A673 (cell line): ENCODE measurements at regions not wholly inside any gene's neighbourhood (a gene's known extent, or its start where the extent isn't known, plus 50 kb on each side); places are given as distances from the start of the nearest gene placed in this dataset.

Experiments used
- BruUV-seq: library from RNA; stranded (reverse); fragments of 400-500 nt; replicated peaks from 2 replicates; lab custom pipeline; 2021; lab: Mats Ljungman, UMichigan
- CTCF ChIA-PET: fragments of 300-600 bp; sonication (Branson Sonifier 250); formaldehyde crosslinking; loops from one replicate; lab custom pipeline; 2022; ENCODE audit warnings: antibody characterized with exemption; lab: Charles Lee
- POLR2A ChIA-PET: fragments of 300-600 bp; sonication (Branson Sonifier 250); formaldehyde crosslinking; loops from one replicate; lab custom pipeline; 2022; ENCODE audit warnings: antibody characterized with exemption; ENCODE audit not compliant: low non-redundant PET; lab: Charles Lee
- DNase-seq: peaks from one replicate; pipeline ENCODE4 v3.0.0-alpha.2; 2015; ENCODE audit warnings: low spot score
- H3K27ac ChIP-seq: fragments of 200-600 bp; sonication (generic); 2 replicates; pipeline ENCODE4 v1.5.1; 2016; ENCODE audit warnings: mixed run types, low read depth, mild to moderate bottlenecking, mixed read lengths, antibody characterized with exemption, low read length; ENCODE audit not compliant: poor library complexity, severe bottlenecking
- H3K27me3 ChIP-seq: fragments of 200-600 bp; sonication (generic); replicated peaks from 2 replicates; pipeline ENCODE4 v1.6.1; 2017; ENCODE audit warnings: mixed run types, low read depth, mild to moderate bottlenecking, mixed read lengths, antibody characterized with exemption, low read length; ENCODE audit not compliant: insufficient read depth, poor library complexity
- H3K36me3 ChIP-seq: fragments of 200-600 bp; sonication (generic); 2 replicates; pipeline ENCODE4 v1.6.1; 2016; ENCODE audit warnings: mixed run types, mild to moderate bottlenecking, mixed read lengths, antibody characterized with exemption, low read length; ENCODE audit not compliant: insufficient read depth, poor library complexity, severe bottlenecking
- H3K4me1 ChIP-seq: fragments of 200-600 bp; sonication (generic); 2 replicates; pipeline ENCODE4 v1.6.1; 2017; ENCODE audit warnings: mixed run types, mild to moderate bottlenecking, mixed read lengths, antibody characterized with exemption, low read length; ENCODE audit not compliant: insufficient read depth, poor library complexity, severe bottlenecking
- H3K4me3 ChIP-seq: fragments of 200-600 bp; sonication (generic); 2 replicates; pipeline ENCODE4 v1.5.1; 2016; ENCODE audit warnings: low read depth, mixed run types, mild to moderate bottlenecking, mixed read lengths, low read length; ENCODE audit not compliant: poor library complexity, severe bottlenecking
- H3K9me3 ChIP-seq: fragments of 200-600 bp; sonication (generic); 2 replicates; pipeline ENCODE4 v1.6.1; 2016; ENCODE audit warnings: mixed run types, low read depth, mild to moderate bottlenecking, mixed read lengths, antibody characterized with exemption, low read length; ENCODE audit not compliant: poor library complexity, severe bottlenecking
- EZH2 ChIP-seq: fragments of 200-600 bp; sonication (generic); IDR thresholded peaks from 2 replicates; pipeline ENCODE4 v1.6.1; 2017; ENCODE audit warnings: borderline replicate concordance, low read depth, mild to moderate bottlenecking, mixed read lengths, antibody characterized with exemption, low read length; ENCODE audit not compliant: poor library complexity, severe bottlenecking
- intact Hi-C: fragments of 100-400 bp; cut with micrococcal nuclease; formaldehyde crosslinking; loops from one replicate; pipeline ENCODE4 v1.10.0; 2022; ENCODE audit not compliant: unreplicated experiment
- TF ChIP-seq, protein P1 (sequence below): fragments of 300-800, 200-600 bp; sonication (generic); conservative IDR thresholded peaks from 2 replicates; pipeline ENCODE4 v1.5.1; 2017; ENCODE audit warnings: low read depth, mild to moderate bottlenecking, antibody characterized with exemption, low read length, moderate library complexity, mixed read lengths

DNA sequence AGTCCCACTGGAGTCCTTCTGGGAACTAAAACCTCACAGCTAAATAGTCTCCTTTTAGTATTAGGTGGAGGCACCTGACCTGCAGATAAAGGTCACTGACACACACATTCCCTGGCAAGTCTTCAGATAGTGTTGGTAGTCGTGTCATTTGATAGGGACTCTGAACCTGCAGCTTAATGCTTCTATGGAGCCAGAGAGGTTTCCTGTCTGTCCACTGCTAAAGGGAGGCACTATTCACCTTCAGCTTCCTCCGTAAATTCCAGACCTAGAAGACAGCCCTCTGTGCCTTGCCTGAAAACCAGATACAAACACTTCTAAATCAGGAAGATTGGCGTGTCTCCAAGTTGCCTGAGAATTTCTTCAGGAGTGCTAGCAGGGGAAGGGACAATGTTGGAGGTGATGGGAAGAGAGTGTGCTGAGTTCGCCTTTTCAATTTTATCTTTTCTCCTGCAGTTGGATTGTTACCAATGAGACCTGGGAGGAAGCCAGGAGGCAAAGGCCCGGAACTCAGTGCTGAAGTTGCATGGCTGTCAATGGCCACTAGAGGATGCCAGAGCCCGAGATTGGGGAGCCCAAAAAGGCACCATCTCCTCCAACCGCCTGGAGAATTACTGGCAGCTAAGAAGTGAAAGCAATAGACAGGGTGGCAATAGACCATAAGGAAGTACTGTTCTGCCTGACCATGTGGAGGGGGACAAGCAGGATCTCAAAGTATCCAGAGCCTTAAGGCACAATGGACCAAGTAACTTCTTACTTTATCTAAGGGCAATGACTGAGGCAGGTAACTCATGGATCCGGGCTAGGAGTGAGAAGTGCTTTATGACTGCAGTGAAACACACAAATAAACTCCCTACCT is 81.6 kb upstream of the SCAF11 start:
- ChIA-PET CTCF (interaction anchor here (0.5 to 1.0 kb wide), 2 partner anchors 949 to 1111 kb away, joined by 3 to 6 read pairs; no protein-coding TSS in a partner anchor), POLR2A (interaction anchor here (0.5 kb wide), 1 partner anchor 1199 kb away, joined by 9 read pairs; no protein-coding TSS in a partner anchor)
- no TSS peak for BruUV-seq
- Histone ChIP-seq H3K27me3 (no peaks in the 10 kb centered on the region), H3K4me1 (no peaks in the 10 kb centered on the region), H3K27ac (no peak overlapping the region), H3K9me3 (no peaks in the 10 kb centered on the region), H3K36me3 (no peaks in the 10 kb centered on the region), H3K4me3 (no peak overlapping the region)
- TF ChIP-seq, protein P1, sequence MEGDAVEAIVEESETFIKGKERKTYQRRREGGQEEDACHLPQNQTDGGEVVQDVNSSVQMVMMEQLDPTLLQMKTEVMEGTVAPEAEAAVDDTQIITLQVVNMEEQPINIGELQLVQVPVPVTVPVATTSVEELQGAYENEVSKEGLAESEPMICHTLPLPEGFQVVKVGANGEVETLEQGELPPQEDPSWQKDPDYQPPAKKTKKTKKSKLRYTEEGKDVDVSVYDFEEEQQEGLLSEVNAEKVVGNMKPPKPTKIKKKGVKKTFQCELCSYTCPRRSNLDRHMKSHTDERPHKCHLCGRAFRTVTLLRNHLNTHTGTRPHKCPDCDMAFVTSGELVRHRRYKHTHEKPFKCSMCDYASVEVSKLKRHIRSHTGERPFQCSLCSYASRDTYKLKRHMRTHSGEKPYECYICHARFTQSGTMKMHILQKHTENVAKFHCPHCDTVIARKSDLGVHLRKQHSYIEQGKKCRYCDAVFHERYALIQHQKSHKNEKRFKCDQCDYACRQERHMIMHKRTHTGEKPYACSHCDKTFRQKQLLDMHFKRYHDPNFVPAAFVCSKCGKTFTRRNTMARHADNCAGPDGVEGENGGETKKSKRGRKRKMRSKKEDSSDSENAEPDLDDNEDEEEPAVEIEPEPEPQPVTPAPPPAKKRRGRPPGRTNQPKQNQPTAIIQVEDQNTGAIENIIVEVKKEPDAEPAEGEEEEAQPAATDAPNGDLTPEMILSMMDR, result peak; percentile 96
- no peak for TF ChIP-seq EZH2
- peak; percentile 87 for DNase-seq
- intact Hi-C loops, result loop anchor here (2.0 to 5.0 kb wide), 2 partner anchors 605 to 949 kb away; no protein-coding TSS in a partner anchor

DNA sequence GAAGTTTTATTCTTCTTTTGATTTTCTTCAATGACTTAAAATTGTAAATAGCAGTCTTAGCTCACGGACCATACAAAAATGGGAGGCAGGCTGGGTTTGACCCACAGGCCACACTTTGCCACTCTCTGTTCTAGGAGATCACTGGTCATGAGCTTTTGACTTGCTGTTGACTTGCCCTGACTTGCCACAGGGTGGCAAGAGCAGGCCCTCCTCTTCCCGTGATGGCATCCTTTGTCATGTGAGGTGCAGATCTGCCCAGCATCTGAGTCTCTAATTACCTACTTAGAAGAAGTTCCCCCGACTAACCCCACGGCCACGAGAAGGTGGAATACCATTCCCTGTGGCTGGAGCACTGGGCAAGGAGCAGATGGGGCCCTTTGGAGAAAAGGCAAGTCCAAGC is 81.0 kb upstream of the SCAF11 start:
- H3K27ac ChIP-seq, result no peak overlapping the region
- no peak for DNase-seq
- no peaks in the 10 kb centered on the region for H3K9me3 ChIP-seq
- ChIA-PET POLR2A (no interaction called here), CTCF (no interaction called here)
- no TSS peak for BruUV-seq
- no peaks in the 10 kb centered on the region for H3K36me3 ChIP-seq
- no peak for TF ChIP-seq EZH2
- H3K27me3 ChIP-seq, result no peaks in the 10 kb centered on the region
- H3K4me3 ChIP-seq, result no peak overlapping the region
- H3K4me1 ChIP-seq, result no peaks in the 10 kb centered on the region
- intact Hi-C loops, result loop anchor here (5.0 kb wide), 1 partner anchor 606 kb away; no protein-coding TSS in a partner anchor

DNA sequence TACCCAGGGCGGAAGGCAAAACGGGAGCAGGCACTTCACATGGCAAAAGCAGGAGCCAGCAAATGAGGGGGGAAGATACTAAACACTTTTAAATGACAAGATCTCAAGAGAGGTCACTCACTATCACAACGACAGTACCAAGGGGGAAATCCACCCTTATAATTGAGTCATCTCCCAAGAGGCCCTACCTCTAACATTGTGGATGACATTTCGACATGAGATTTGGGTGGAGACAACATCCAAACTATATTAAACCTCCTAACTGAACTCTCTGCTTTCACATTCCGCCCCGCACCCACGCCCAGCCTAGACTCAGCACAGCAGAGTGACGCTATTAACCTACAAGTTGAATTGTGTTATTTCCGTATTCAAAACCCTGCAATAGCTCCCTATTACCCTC is 76.7 kb upstream of the SCAF11 start:
- intact Hi-C loops, result no loop called here
- no peaks in the 10 kb centered on the region for H3K4me1 ChIP-seq
- CTCF ChIA-PET, result no interaction called here
- H3K4me3 ChIP-seq, result no peak overlapping the region
- DNase-seq, result no peak
- no peaks in the 10 kb centered on the region for H3K27me3 ChIP-seq
- no TSS peak for BruUV-seq
- no peaks in the 10 kb centered on the region for H3K9me3 ChIP-seq
- no peaks in the 10 kb centered on the region for H3K36me3 ChIP-seq
- POLR2A ChIA-PET, result interaction anchor here (0.7 kb wide), 1 partner anchor 1110 kb away, joined by 3 read pairs; no protein-coding TSS in a partner anchor
- no peak for TF ChIP-seq EZH2
- TF ChIP-seq, protein P1, result no peak
- no peak overlapping the region for H3K27ac ChIP-seq
